AG04449 (cell line): ENCODE measurements at regions not wholly inside any gene's neighbourhood (a gene's known extent, or its start where the extent isn't known, plus 50 kb on each side); places are given as distances from the start of the nearest gene placed in this dataset.

Source experiments
- CTCF ChIA-PET: fragments of 350-600 bp; formaldehyde crosslinking; extraction: SDS; loops from one replicate; lab custom pipeline; 2021; ENCODE audit warnings: antibody characterized with exemption; lab: Yijun Ruan, JAX
- POLR2A ChIA-PET: fragments of 400-600, 350-600 bp; formaldehyde crosslinking; extraction: SDS; loops from one replicate; lab custom pipeline; 2020; ENCODE audit warnings: antibody characterized with exemption, inconsistent platforms; lab: Yijun Ruan, JAX
- DNase-seq: peaks from one replicate; pipeline ENCODE4 v3.0.0-alpha.2; 2010; ENCODE audit warnings: low read depth, low spot score
- H3K4me3 ChIP-seq: 2 replicates; pipeline ENCODE4 v1.5.1; 2011; ENCODE audit warnings: low read depth, mild to moderate bottlenecking, control low read depth, low read length
- TF ChIP-seq, protein P1 (sequence below): IDR thresholded peaks from one replicate; pipeline ENCODE4 v1.5.1; 2011; ENCODE audit warnings: mild to moderate bottlenecking, moderate library complexity, low read length, control low read depth, inconsistent platforms; ENCODE audit not compliant: insufficient read depth; ENCODE audit errors: missing control alignments

DNA sequence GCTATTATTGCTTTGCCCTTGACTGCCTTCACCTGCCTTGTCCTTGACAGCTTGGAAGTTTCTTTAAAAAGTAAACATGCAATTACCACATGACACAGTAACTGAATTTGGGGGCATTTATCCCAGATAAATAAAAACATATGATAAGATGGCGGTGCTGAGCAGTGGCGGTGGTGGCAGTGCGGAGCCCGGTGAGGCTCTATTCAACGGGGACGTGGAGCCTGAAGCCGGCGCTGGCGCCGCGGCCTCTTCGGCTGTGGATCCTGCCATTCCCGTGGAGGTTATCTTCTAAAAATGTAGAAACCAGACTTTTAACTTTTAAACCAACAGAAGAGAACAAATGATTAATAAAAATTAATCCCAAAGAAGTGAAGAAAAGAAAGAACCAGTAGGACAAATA is 59.7 kb upstream of the ZDHHC15 start:
- POLR2A ChIA-PET: no interaction called here

More for the DNA sequence above, 59.7 kb upstream of the ZDHHC15 start:
- no peak overlapping the region for H3K4me3 ChIP-seq
- TF ChIP-seq, protein P1, sequence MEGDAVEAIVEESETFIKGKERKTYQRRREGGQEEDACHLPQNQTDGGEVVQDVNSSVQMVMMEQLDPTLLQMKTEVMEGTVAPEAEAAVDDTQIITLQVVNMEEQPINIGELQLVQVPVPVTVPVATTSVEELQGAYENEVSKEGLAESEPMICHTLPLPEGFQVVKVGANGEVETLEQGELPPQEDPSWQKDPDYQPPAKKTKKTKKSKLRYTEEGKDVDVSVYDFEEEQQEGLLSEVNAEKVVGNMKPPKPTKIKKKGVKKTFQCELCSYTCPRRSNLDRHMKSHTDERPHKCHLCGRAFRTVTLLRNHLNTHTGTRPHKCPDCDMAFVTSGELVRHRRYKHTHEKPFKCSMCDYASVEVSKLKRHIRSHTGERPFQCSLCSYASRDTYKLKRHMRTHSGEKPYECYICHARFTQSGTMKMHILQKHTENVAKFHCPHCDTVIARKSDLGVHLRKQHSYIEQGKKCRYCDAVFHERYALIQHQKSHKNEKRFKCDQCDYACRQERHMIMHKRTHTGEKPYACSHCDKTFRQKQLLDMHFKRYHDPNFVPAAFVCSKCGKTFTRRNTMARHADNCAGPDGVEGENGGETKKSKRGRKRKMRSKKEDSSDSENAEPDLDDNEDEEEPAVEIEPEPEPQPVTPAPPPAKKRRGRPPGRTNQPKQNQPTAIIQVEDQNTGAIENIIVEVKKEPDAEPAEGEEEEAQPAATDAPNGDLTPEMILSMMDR: no peak
- no peak for DNase-seq
- CTCF ChIA-PET: no interaction called here
